ENCODE measurements at regions not wholly inside any gene's neighbourhood (a gene's known extent, or its start where the extent isn't known, plus 50 kb on each side); places are given as distances from the start of the nearest gene placed in this dataset.

DNA sequence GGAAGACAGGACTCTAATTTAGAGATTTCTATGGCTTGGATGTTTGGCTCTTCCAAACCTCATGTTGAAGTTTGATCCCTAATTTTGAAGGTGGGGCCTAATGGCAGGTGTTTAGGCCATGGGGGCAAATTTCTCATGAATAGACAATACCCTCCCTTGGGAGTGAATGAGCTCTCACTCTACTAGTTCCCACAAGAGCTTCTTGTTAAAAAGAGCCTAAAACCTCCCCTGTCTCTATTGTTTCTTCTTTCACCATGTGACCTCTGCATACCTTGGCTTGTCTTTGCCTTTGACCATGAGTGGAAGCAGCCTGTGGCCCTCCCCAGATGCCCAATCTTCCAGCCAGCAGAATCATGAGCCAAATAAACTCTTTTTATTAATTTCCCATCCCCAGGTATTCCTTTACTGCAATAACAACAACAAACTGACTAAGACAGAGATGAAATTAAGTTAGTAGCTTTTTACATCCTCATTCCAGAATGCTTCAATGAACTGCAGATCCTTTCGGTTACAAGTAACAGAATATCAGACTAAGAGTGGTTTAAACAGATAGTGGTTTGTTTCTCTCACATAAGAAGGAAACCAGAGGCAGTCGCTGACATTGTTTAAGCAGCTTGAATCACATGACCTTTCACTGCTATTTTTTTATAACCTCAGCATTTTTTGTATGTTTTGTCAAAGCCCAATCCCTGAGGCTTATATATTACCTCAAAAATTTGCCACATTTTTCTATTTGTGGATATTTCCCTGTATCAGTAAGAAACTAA is 1013.3 kb upstream of the SEMA6D start:
- ATAC-seq (no peak), DNase-seq (no peak)
- POLR2A ChIA-PET, result no interaction called here
- Mint-ChIP-seq H3K4me3 (no peak overlapping the region), H3K27ac (no peak overlapping the region), H3K4me1 (no peaks in the 10 kb centered on the region), H3K36me3 (peaks cover 0 to 7% (median 0%) of the 10 kb centered on the region in 3 donors), H3K9me3 (peaks cover 0 to 27% (median 13%) of the 10 kb centered on the region in 9 donors), H3K27me3 (no peaks in the 10 kb centered on the region)

DNA sequence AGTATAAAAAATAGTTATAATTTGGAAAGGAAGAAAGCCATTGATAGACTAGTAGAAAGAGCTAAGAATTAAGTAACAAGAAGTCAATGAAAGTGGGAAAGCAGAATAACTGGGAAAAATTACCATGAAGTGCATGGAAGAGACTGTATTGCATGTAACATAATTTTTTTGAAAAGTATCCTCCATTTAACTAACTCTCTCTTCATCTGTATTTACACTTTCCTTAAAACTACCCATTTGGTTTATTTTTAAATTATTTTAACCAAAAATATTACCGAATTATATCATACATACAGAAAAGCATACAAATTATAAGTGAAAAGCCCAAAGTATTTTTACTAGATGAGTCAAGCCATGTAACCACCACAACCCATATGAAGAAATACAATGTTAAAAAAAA is 1009.9 kb upstream of the SEMA6D start:
- POLR2A ChIA-PET, result no interaction called here
- peaks cover 0 to 1% (median 0%) of the 10 kb centered on the region in 5 donors for H3K27me3 Mint-ChIP-seq
- no peak overlapping the region for H3K4me3 Mint-ChIP-seq
- no peak overlapping the region for H3K27ac Mint-ChIP-seq
- no peak for DNase-seq
- H3K4me1 Mint-ChIP-seq, result no peaks in the 10 kb centered on the region
- H3K9me3 Mint-ChIP-seq, result peaks cover 0 to 23% (median 10%) of the 10 kb centered on the region in 9 donors
- peaks cover 0 to 7% (median 0%) of the 10 kb centered on the region in 3 donors for H3K36me3 Mint-ChIP-seq
- no peak for ATAC-seq

DNA sequence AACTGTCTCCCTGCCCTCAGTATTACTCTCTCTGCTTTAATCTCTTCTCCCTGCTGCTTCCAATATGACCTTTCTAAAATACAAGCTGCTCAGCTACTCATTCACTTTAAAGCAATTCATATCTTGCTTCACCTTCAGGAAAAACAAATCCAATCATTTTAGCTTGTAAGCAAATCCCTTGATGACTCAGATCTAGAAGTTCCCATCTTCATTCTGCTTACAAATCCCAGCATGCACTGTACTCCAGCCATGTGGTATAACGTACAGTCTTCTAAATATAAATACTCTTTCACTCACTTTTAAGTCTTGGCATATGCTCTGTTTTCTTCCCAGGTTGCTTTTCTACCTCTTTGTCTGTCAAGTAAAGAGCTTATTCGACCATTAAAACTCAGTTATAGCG is 1009.1 kb upstream of the SEMA6D start:
- Mint-ChIP-seq H3K4me3 (no peak overlapping the region), H3K27me3 (peaks cover 0 to 1% (median 0%) of the 10 kb centered on the region in 5 donors), H3K27ac (no peak overlapping the region), H3K9me3 (peaks cover 0 to 23% (median 10%) of the 10 kb centered on the region in 9 donors), H3K4me1 (no peaks in the 10 kb centered on the region), H3K36me3 (peaks cover 0 to 7% (median 0%) of the 10 kb centered on the region in 3 donors)
- DNase-seq, result no peak
- no peak for ATAC-seq
- POLR2A ChIA-PET, result no interaction called here

DNA sequence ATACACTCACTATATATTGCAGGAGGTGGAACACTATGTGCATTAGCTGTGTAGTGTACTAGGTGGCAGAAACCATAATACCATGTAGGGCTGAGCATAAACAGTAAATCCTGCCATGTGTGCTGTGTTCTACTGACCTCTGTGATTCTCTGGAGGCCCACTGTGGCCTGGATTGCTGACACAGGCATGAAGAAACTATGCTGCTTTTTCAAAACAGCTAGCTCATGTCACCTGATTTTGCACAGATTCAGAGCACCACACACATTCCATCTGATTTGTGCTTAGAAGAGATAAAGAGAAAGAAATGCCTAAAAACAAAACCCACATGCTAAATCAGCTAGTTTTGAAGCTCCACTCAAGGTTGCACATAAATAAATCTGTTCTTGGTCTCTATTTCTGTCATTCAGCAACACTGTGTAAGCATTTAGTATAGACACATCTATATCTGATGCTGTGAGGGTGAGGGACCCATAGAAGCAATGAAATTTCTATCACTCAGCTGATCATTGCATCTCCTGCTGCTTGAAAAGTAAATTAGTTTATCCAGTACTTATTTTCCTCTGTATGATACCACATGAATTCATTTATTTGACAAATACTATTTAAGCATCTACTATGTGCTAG is 1007.7 kb upstream of the SEMA6D start:
- DNase-seq, result no peak
- no peak for ATAC-seq
- Mint-ChIP-seq H3K27ac (no peak overlapping the region), H3K4me1 (no peaks in the 10 kb centered on the region), H3K27me3 (peaks cover 0 to 1% (median 0%) of the 10 kb centered on the region in 5 donors), H3K9me3 (peaks cover 0 to 27% (median 9%) of the 10 kb centered on the region in 9 donors), H3K36me3 (peaks cover 0 to 7% (median 0%) of the 10 kb centered on the region in 3 donors), H3K4me3 (no peak overlapping the region)
- POLR2A ChIA-PET, result no interaction called here

DNA sequence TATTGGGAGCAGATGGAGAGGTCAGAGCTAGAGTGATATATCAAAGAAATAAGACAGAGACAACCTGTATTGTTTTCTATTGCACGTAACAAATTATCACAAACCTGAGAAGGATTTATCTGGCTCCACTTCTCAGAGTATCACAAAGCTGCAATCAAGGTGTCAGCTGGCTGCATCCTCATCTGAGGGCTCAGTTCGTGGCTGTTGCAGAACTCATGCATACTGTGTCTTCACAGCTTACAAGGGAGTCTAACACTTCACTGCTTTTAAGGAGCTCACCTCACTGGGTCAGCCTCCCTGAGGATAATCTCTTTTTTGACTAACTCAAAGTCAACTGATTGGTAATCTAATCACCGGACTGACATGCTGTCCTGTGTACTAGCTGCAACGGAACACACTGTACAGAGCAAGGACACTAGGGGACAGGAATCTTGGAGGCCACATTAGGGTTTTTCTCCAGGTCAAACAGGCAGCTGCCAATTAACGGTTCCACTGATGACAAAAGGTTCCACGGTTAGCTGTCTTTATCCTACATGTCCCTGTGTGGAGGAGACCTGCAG is 1006.8 kb upstream of the SEMA6D start:
- Mint-ChIP-seq H3K4me1 (no peaks in the 10 kb centered on the region), H3K9me3 (peaks cover 0 to 26% (median 7%) of the 10 kb centered on the region in 9 donors), H3K27ac (no peak overlapping the region), H3K4me3 (no peak overlapping the region), H3K27me3 (peaks cover 0 to 1% (median 0%) of the 10 kb centered on the region in 5 donors), H3K36me3 (peaks cover 0 to 3% (median 0%) of the 10 kb centered on the region in 3 donors)
- DNase-seq (no peak), ATAC-seq (no peak)
- POLR2A ChIA-PET, result no interaction called here

DNA sequence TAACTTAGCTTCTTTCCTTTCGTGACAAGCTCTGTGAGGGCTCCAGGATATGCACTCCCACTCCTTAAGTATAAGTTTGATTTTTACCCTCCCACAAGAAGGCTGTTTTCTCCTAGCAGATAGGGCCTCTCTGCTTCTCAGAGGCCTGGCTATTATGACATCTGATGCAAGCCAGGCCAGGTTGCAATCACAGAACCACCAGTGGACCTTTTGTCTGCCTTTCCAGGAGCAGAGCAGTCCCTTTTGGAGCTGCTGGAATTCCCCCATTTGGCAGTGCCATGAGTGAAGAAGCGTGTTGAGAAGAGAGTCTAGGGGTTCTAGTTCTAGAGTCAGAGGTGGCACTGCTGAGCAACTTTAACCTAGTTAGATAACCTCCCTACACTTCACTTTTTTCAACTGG is 1004.3 kb upstream of the SEMA6D start:
- no peak overlapping the region for H3K4me3 Mint-ChIP-seq
- POLR2A ChIA-PET, result no interaction called here
- no peak overlapping the region for H3K27ac Mint-ChIP-seq
- no peak for ATAC-seq
- H3K27me3 Mint-ChIP-seq, result peaks cover 0 to 1% (median 0%) of the 10 kb centered on the region in 5 donors
- H3K9me3 Mint-ChIP-seq, result peaks cover 0 to 17% (median 4%) of the 10 kb centered on the region in 9 donors
- no peaks in the 10 kb centered on the region for H3K4me1 Mint-ChIP-seq
- H3K36me3 Mint-ChIP-seq, result no peaks in the 10 kb centered on the region
- no peak for DNase-seq

DNA sequence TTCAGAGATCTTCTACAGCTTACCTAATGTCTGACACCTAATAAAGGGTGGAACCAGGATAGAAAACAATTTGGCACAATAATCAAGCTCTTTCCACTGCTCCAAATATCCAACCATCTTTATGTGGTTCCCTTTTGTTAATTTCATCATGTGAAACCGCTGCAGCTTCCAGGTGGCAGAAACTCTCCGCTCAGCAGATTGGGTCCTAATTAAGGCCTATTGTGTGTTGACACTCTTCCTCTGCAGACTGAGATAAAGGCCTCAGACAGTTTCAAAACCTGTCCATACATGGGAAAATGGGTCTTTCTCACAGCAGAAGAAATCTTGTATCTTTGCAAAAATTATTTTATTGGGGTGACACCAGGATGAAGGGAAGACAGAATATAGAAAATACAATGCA is 1002.4 kb upstream of the SEMA6D start:
- H3K9me3 Mint-ChIP-seq, result peaks cover 0 to 16% (median 1%) of the 10 kb centered on the region in 9 donors
- no peaks in the 10 kb centered on the region for H3K4me1 Mint-ChIP-seq
- POLR2A ChIA-PET, result no interaction called here
- no peaks in the 10 kb centered on the region for H3K36me3 Mint-ChIP-seq
- no peak for ATAC-seq
- H3K27ac Mint-ChIP-seq, result no peak overlapping the region
- DNase-seq, result no peak
- no peak overlapping the region for H3K4me3 Mint-ChIP-seq
- H3K27me3 Mint-ChIP-seq, result peaks cover 0 to 1% (median 0%) of the 10 kb centered on the region in 5 donors

DNA sequence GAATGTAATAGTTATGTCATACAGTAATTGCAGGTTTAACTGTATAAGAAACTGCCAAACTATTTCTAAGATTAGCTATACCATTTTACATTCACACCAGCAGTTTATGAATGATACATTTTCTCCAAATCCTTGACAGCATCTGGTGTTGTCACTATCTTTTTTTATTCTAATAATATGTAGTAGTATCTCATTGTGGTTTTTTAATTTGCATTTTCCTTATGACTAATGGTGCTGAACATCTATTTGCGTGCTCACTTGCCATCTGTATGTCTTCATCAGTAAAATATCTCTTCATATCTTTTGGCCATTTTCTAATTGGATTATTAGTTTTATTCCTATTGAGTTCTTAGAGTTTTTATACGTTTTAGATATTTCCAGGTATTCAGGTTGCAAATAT is 994.0 kb upstream of the SEMA6D start:
- no peaks in the 10 kb centered on the region for H3K27me3 Mint-ChIP-seq
- H3K4me3 Mint-ChIP-seq, result no peak overlapping the region
- ATAC-seq (no peak), DNase-seq (no peak)
- H3K36me3 Mint-ChIP-seq, result peaks cover 0 to 13% (median 0%) of the 10 kb centered on the region in 3 donors
- POLR2A ChIA-PET, result no interaction called here
- no peaks in the 10 kb centered on the region for H3K4me1 Mint-ChIP-seq
- H3K27ac Mint-ChIP-seq, result no peak overlapping the region
- peaks cover 17 to 54% (median 22%) of the 10 kb centered on the region in 9 donors for H3K9me3 Mint-ChIP-seq

DNA sequence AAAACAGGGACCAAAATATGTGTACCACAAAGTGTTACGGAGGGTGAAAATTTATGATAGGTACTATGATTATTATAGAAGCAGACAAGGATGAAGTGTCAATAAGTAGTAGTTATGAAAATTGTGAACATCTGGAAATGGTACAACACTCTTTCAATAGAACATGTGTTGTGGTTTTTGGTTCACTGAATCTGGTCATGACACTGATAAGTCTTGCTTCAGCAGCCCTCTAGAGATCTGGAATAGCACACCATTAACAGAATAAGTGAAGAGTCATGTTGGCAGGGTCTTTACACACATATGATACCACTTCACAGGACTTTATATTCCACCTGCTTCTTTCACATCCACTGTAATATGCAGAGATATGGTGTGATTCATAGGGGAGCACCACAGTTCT is 985.2 kb upstream of the SEMA6D start:
- Mint-ChIP-seq H3K4me1 (no peaks in the 10 kb centered on the region), H3K9me3 (peaks cover 5 to 29% (median 17%) of the 10 kb centered on the region in 9 donors), H3K36me3 (peaks cover 0 to 13% (median 0%) of the 10 kb centered on the region in 3 donors), H3K27me3 (no peaks in the 10 kb centered on the region), H3K27ac (no peak overlapping the region), H3K4me3 (no peak overlapping the region)
- ATAC-seq, result no peak
- DNase-seq, result no peak
- POLR2A ChIA-PET, result no interaction called here

DNA sequence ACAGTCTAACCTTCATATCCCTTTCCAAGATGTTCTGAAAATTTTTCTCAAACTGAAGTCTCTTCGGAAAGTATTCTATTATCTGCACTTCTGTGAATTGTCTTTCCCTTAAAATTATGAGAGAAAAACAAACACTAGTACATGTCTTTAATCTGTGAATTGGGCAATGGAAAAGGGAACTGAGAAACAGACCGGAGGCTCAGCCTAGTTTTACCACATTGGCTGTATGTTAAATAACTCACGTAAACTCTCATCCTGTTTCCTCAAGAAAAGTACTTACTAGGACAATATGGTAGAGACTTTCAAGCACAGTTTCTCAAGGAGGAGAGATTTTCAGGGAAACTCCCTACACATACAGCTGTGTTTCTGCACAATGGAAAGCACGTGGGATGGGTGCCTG is 982.2 kb upstream of the SEMA6D start:
- Mint-ChIP-seq H3K27me3 (no peaks in the 10 kb centered on the region), H3K4me3 (no peak overlapping the region), H3K27ac (no peak overlapping the region), H3K4me1 (no peaks in the 10 kb centered on the region), H3K36me3 (no peaks in the 10 kb centered on the region), H3K9me3 (peaks cover 0 to 9% (median 3%) of the 10 kb centered on the region in 9 donors)
- DNase-seq (no peak), ATAC-seq (no peak)
- POLR2A ChIA-PET, result no interaction called here

DNA sequence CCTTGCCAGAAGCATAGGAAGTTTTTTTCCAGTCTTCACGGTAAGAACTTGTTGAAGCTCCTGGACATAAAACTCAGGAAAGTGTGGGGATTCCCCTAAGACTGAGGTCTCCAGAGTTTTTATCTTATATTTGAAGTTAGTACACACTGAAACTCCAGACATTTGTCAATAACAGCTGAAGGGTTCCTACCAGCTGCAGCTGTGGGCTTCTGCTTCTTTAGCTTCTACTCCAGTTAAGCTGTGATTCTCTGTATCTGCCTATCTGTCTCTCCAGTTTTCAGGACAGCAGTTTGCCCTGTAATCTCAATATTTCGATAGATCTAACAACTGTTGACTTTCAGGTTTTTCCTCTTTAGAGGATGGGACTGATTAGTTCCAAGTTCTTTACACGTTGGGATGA is 966.0 kb upstream of the SEMA6D start:
- no peak overlapping the region for H3K4me3 Mint-ChIP-seq
- POLR2A ChIA-PET, result no interaction called here
- no peaks in the 10 kb centered on the region for H3K4me1 Mint-ChIP-seq
- H3K27me3 Mint-ChIP-seq, result no peaks in the 10 kb centered on the region
- H3K27ac Mint-ChIP-seq, result no peak overlapping the region
- DNase-seq (no peak), ATAC-seq (no peak)
- H3K36me3 Mint-ChIP-seq, result peaks cover 0 to 6% (median 0%) of the 10 kb centered on the region in 3 donors
- peaks cover 0 to 24% (median 6%) of the 10 kb centered on the region in 9 donors for H3K9me3 Mint-ChIP-seq

DNA sequence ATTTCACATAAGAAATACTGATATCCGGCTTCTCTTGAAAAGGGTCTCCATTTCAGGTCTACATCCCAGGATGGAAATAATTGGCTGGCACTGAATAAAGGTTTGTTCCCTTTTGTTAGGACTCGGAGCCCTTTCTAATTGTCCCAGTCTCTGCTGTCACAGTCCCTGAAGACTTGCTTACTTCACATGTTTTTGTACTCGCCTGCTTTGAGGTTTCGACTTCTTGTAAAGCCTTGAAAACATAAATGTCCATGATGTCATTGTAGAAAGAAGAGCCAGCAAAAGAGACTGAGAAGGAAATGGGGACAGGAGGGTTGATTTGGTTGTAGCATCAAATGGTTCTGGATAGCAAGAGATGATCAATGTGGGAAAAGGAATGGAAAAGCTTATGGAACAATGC is 963.4 kb upstream of the SEMA6D start:
- H3K4me3 Mint-ChIP-seq, result no peak overlapping the region
- no peaks in the 10 kb centered on the region for H3K27me3 Mint-ChIP-seq
- no peak overlapping the region for H3K27ac Mint-ChIP-seq
- ATAC-seq (no peak), DNase-seq (no peak)
- peaks cover 0 to 6% (median 0%) of the 10 kb centered on the region in 3 donors for H3K36me3 Mint-ChIP-seq
- H3K9me3 Mint-ChIP-seq, result peaks cover 0 to 35% (median 9%) of the 10 kb centered on the region in 9 donors
- POLR2A ChIA-PET, result no interaction called here
- H3K4me1 Mint-ChIP-seq, result no peaks in the 10 kb centered on the region

DNA sequence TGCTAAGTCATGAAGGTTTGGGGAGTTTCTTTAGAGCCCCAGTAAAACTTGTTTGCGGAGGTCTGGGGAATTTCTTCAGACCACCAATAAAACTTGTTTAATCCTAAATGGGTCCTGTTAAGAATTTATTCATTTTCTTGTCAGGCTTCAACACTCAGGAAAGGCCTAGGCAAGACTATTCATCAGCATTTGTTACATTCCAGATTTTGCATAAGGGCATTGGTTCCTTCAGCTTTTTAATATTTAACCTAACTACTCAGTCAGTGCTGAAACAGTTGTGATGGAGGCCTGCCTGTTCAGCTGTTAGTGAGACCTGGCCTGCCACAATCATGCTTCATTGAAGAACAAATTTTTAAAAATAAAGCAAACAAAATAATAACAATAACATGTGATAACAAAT is 954.2 kb upstream of the SEMA6D start:
- POLR2A ChIA-PET, result no interaction called here
- no peak overlapping the region for H3K27ac Mint-ChIP-seq
- no peak for DNase-seq
- ATAC-seq, result no peak
- H3K4me1 Mint-ChIP-seq, result no peaks in the 10 kb centered on the region
- peaks cover 0 to 2% (median 0%) of the 10 kb centered on the region in 5 donors for H3K27me3 Mint-ChIP-seq
- no peak overlapping the region for H3K4me3 Mint-ChIP-seq
- H3K9me3 Mint-ChIP-seq, result peaks cover 6 to 37% (median 12%) of the 10 kb centered on the region in 9 donors
- H3K36me3 Mint-ChIP-seq, result peaks cover 0 to 5% (median 0%) of the 10 kb centered on the region in 3 donors

Data from naive thymus-derived CD8-positive, alpha-beta T cell (primary cell).